ENCODE measurements at regions not wholly inside any gene's neighbourhood (a gene's known extent, or its start where the extent isn't known, plus 50 kb on each side); places are given as distances from the start of the nearest gene placed in this dataset.
A peak's percentile ranks its signal among the peaks of the same experiment; 100 is the strongest.

- POLR2A ChIA-PET, result no interaction called here
- DNase-seq (no peak), ATAC-seq (no peak)
- Mint-ChIP-seq H3K9me3 (ENCODE audit: low read depth) (peaks cover 4% of the 10 kb centered on the region), H3K27ac (peak overlapping the region; percentile 11), H3K4me1 (peaks cover 56% of the 10 kb centered on the region), H3K27me3 (no peaks in the 10 kb centered on the region), H3K4me3 (no peak overlapping the region), H3K36me3 (ENCODE audit: low read depth) (peaks cover 41% of the 10 kb centered on the region)
- intact Hi-C loops (cut with DNase I, micrococcal nuclease), result no loop called here
- CTCF ChIA-PET, result interaction anchor here (0.9 to 1.4 kb wide), 3 partner anchors 23 to 49 kb away, joined by 3 to 5 read pairs (median 4); no protein-coding TSS in a partner anchor
Observed at GRCh38 chr3:141418751-141419150, 50.4 kb downstream of the ZBTB38 start.

- peaks cover 44% of the 10 kb centered on the region for H3K4me1 Mint-ChIP-seq
- ATAC-seq (no peak), DNase-seq (no peak)
- no peaks in the 10 kb centered on the region for H3K27me3 Mint-ChIP-seq
- no peak overlapping the region for H3K4me3 Mint-ChIP-seq
- peaks cover 33% of the 10 kb centered on the region for H3K36me3 Mint-ChIP-seq (ENCODE audit: low read depth)
- peaks cover 4% of the 10 kb centered on the region for H3K9me3 Mint-ChIP-seq (ENCODE audit: low read depth)
- intact Hi-C loops (cut with DNase I, micrococcal nuclease), result no loop called here
- CTCF ChIA-PET, result interaction anchor here (1.0 to 1.2 kb wide), 4 partner anchors 29 to 129 kb away, joined by 3 read pairs; no protein-coding TSS in a partner anchor
- POLR2A ChIA-PET, result no interaction called here
- H3K27ac Mint-ChIP-seq, result no peak overlapping the region
Observed at GRCh38 chr3:141419946-141420345, 51.6 kb downstream of the ZBTB38 start.

- POLR2A ChIA-PET, result no interaction called here
- intact Hi-C loops (cut with DNase I, micrococcal nuclease), result no loop called here
- DNase-seq (no peak), ATAC-seq (no peak)
- no peak overlapping the region for H3K27ac Mint-ChIP-seq
- peaks cover 4% of the 10 kb centered on the region for H3K9me3 Mint-ChIP-seq (ENCODE audit: low read depth)
- H3K4me1 Mint-ChIP-seq, result peaks cover 44% of the 10 kb centered on the region
- no peak overlapping the region for H3K4me3 Mint-ChIP-seq
- H3K36me3 Mint-ChIP-seq (ENCODE audit: low read depth), result peaks cover 29% of the 10 kb centered on the region
- H3K27me3 Mint-ChIP-seq, result no peaks in the 10 kb centered on the region
- CTCF ChIA-PET, result interaction anchor here (0.7 to 7.2 kb wide), 3 partner anchors 20 to 167 kb away, joined by 3 to 43 read pairs (median 6); no protein-coding TSS in a partner anchor
Observed at GRCh38 chr3:141421186-141421585, 52.9 kb downstream of the ZBTB38 start.

GRCh38 chr3:141421639-141422319 is 53.5 kb downstream of the ZBTB38 start:
- CTCF ChIA-PET, result interaction anchor here (0.7 to 7.2 kb wide), 3 partner anchors 20 to 166 kb away, joined by 3 to 43 read pairs (median 6); no protein-coding TSS in a partner anchor
- H3K9me3 Mint-ChIP-seq (ENCODE audit: low read depth), result peaks cover 4% of the 10 kb centered on the region
- DNase-seq (no peak), ATAC-seq (peak; percentile 45)
- H3K4me3 Mint-ChIP-seq, result no peak overlapping the region
- intact Hi-C loops (cut with DNase I, micrococcal nuclease), result no loop called here
- H3K4me1 Mint-ChIP-seq, result peaks cover 40% of the 10 kb centered on the region
- H3K27ac Mint-ChIP-seq, result no peak overlapping the region
- POLR2A ChIA-PET, result no interaction called here
- no peaks in the 10 kb centered on the region for H3K27me3 Mint-ChIP-seq
- H3K36me3 Mint-ChIP-seq (ENCODE audit: low read depth), result peaks cover 26% of the 10 kb centered on the region

GRCh38 chr3:141422961-141423582 is 54.8 kb downstream of the ZBTB38 start:
- Mint-ChIP-seq H3K27ac (no peak overlapping the region), H3K4me3 (no peak overlapping the region), H3K9me3 (ENCODE audit: low read depth) (peaks cover 4% of the 10 kb centered on the region), H3K36me3 (ENCODE audit: low read depth) (peaks cover 21% of the 10 kb centered on the region), H3K27me3 (no peaks in the 10 kb centered on the region), H3K4me1 (peaks cover 37% of the 10 kb centered on the region)
- ATAC-seq (no peak), DNase-seq (no peak)
- CTCF ChIA-PET, result interaction anchor here (1.0 to 7.2 kb wide), 9 partner anchors 10 to 118 kb away, joined by 3 to 43 read pairs (median 5); no protein-coding TSS in a partner anchor
- POLR2A ChIA-PET, result no interaction called here
- intact Hi-C loops (cut with DNase I, micrococcal nuclease), result no loop called here

- no peaks in the 10 kb centered on the region for H3K27me3 Mint-ChIP-seq
- no peak overlapping the region for H3K27ac Mint-ChIP-seq
- no peaks in the 10 kb centered on the region for H3K9me3 Mint-ChIP-seq (ENCODE audit: low read depth)
- DNase-seq (peak; percentile 36), ATAC-seq (peak; percentile 74)
- intact Hi-C loops (cut with DNase I, micrococcal nuclease), result no loop called here
- peaks cover 6% of the 10 kb centered on the region for H3K36me3 Mint-ChIP-seq (ENCODE audit: low read depth)
- H3K4me1 Mint-ChIP-seq, result peaks cover 26% of the 10 kb centered on the region
- POLR2A ChIA-PET, result interaction anchor here (0.5 kb wide), 1 partner anchor 20 kb away, joined by 5 read pairs; no protein-coding TSS in a partner anchor
- CTCF ChIA-PET, result interaction anchor here (0.7 to 7.2 kb wide), 9 partner anchors 11 to 1572 kb away, joined by 3 to 43 read pairs (median 4); no protein-coding TSS in a partner anchor
- no peak overlapping the region for H3K4me3 Mint-ChIP-seq
Observed at GRCh38 chr3:141425523-141426233, 57.4 kb downstream of the ZBTB38 start.

- peaks cover 21% of the 10 kb centered on the region for H3K4me1 Mint-ChIP-seq
- no peak for DNase-seq
- ChIA-PET CTCF (interaction anchor here (0.8 to 7.2 kb wide), 7 partner anchors 9 to 1571 kb away, joined by 3 to 43 read pairs (median 3); no protein-coding TSS in a partner anchor), POLR2A (no interaction called here)
- peaks cover 6% of the 10 kb centered on the region for H3K36me3 Mint-ChIP-seq (ENCODE audit: low read depth)
- H3K27me3 Mint-ChIP-seq, result no peaks in the 10 kb centered on the region
- H3K9me3 Mint-ChIP-seq (ENCODE audit: low read depth), result no peaks in the 10 kb centered on the region
- peak overlapping the region; percentile 34 for H3K27ac Mint-ChIP-seq
- H3K4me3 Mint-ChIP-seq, result no peak overlapping the region
- no peak for ATAC-seq
- intact Hi-C loops (cut with DNase I, micrococcal nuclease), result no loop called here
Observed at GRCh38 chr3:141426404-141427034, 58.2 kb downstream of the ZBTB38 start.

GRCh38 chr3:141427764-141428163 is 59.1 kb upstream of the RASA2 start:
- no peaks in the 10 kb centered on the region for H3K27me3 Mint-ChIP-seq
- ChIA-PET POLR2A (no interaction called here), CTCF (interaction anchor here (0.6 to 7.2 kb wide), 4 partner anchors 14 to 116 kb away, joined by 3 to 43 read pairs (median 4); no protein-coding TSS in a partner anchor)
- peaks cover 6% of the 10 kb centered on the region for H3K36me3 Mint-ChIP-seq (ENCODE audit: low read depth)
- intact Hi-C loops (cut with DNase I, micrococcal nuclease), result no loop called here
- H3K27ac Mint-ChIP-seq, result no peak overlapping the region
- no peaks in the 10 kb centered on the region for H3K9me3 Mint-ChIP-seq (ENCODE audit: low read depth)
- ATAC-seq (no peak), DNase-seq (no peak)
- peaks cover 22% of the 10 kb centered on the region for H3K4me1 Mint-ChIP-seq
- H3K4me3 Mint-ChIP-seq, result no peak overlapping the region

GRCh38 chr3:141429371-141430035 is 57.3 kb upstream of the RASA2 start:
- Mint-ChIP-seq H3K27me3 (no peaks in the 10 kb centered on the region), H3K4me3 (no peak overlapping the region), H3K36me3 (ENCODE audit: low read depth) (peaks cover 6% of the 10 kb centered on the region), H3K9me3 (ENCODE audit: low read depth) (no peaks in the 10 kb centered on the region), H3K27ac (peak overlapping the region; percentile 16), H3K4me1 (peaks cover 22% of the 10 kb centered on the region)
- intact Hi-C loops (cut with DNase I, micrococcal nuclease), result no loop called here
- ChIA-PET POLR2A (no interaction called here), CTCF (no interaction called here)
- ATAC-seq (no peak), DNase-seq (no peak)

- ChIA-PET POLR2A (no interaction called here), CTCF (interaction anchor here (0.6 to 2.1 kb wide), 4 partner anchors 20 to 199 kb away, joined by 3 to 6 read pairs (median 4); partner anchors contain the start of gene PXYLP1)
- no peak for ATAC-seq
- no peak overlapping the region for H3K4me3 Mint-ChIP-seq
- DNase-seq, result no peak
- H3K4me1 Mint-ChIP-seq, result peaks cover 19% of the 10 kb centered on the region
- intact Hi-C loops (cut with DNase I, micrococcal nuclease), result no loop called here
- H3K27me3 Mint-ChIP-seq, result no peaks in the 10 kb centered on the region
- no peaks in the 10 kb centered on the region for H3K9me3 Mint-ChIP-seq (ENCODE audit: low read depth)
- no peak overlapping the region for H3K27ac Mint-ChIP-seq
- H3K36me3 Mint-ChIP-seq (ENCODE audit: low read depth), result peaks cover 5% of the 10 kb centered on the region
Observed at GRCh38 chr3:141430316-141430715, 56.5 kb upstream of the RASA2 start.
